ENCODE measurements at regions not wholly inside any gene's neighbourhood (a gene's known extent, or its start where the extent isn't known, plus 50 kb on each side); places are given as distances from the start of the nearest gene placed in this dataset.

DNA sequence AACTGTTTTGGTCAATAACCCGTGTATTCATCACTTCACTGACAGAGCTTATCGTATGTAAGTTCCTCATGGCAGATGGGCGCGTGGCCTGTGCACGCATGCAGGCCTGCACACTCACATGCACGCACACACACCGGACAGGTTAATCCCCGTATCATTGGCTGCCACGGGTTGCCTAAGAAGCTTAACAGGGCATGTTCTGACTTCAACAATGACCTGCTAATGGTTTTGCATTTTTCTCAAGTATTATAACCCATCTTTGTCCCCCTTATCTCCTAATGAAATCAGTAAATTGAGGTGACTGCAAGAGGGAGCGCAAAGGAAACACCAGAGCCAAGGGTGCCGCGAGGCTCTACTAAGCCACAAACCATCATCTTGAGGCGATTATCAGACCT is 399.0 kb upstream of the ID2 start:
- DNase-seq (ENCODE audit: low read depth): no peak

DNA sequence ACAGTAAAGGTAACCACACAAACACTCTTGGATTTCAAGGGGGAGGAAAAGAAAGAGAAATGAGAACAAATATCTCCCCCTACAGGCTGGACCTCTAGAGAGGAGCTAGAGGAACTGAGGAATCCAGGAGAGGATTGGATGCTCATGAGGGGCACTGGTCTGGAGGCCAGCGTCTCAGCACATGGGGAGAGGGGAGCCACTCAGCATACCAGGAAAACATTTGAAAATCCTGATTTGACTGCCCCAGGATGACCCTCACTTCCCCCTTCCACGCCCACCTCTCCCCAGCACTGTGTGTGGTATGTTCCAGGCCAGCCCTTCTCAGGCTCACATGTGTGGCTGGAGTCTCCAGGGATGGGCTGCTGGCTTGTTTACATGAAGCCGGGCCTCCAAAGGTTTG is 396.8 kb upstream of the ID2 start:
- no peak for DNase-seq (ENCODE audit: low read depth)

DNA sequence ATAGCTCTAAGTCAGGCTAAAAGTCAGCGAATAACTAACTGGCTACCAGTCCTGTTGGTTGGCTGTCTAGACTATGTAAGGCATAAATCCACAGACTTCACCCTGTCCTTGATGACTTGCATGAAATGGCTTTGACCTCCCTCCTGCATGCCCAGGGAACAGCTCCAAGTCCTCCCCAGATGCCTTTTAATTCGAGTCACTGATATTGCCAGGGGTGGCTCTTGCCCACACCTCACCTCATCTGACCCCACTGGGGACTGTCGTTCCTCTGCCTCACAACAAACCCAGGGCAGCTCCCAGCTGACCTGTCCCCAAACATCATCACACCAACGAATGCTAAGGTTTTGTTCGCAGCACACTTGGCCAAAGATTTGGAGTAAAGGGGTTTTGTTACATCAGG is 396.0 kb upstream of the ID2 start:
- DNase-seq (ENCODE audit: low read depth): no peak

DNA sequence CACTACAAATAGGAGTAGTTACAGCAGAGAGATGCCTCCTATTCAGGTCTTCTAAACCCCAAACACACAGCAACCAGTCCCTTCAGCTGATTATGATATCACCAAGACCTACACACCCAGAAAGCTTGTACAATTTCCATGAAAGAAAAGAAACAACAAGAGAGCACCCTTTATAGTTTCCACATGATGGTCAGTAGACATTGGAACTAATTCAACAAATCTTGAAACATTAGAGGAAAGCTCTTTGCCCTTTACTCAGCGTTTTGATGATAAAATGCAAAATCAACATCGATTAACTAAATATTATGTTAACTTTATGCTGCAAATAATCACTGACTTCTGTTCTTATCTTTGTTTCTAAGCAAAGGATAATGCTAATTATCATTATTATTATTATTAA is 393.6 kb upstream of the ID2 start:
- DNase-seq (ENCODE audit: low read depth): no peak

DNA sequence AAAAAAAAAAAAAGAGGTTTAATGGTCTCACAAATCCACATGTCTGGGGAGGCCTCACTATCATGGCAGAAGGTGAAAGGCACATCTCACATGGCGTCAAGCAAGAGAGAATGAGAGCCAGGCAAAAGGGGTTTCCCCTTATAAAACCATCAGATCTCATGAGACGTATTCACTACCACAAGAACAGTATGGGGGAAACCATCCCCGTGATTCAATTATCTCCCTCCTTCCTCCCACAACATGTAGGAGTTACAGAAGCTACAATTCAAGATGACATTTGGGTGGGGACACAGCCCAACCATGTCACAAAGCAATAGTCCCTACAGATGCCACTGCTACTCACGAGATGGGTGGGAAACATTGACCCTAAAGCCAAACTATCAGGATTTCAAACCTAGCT is 392.7 kb upstream of the ID2 start:
- DNase-seq (ENCODE audit: low read depth): no peak

DNA sequence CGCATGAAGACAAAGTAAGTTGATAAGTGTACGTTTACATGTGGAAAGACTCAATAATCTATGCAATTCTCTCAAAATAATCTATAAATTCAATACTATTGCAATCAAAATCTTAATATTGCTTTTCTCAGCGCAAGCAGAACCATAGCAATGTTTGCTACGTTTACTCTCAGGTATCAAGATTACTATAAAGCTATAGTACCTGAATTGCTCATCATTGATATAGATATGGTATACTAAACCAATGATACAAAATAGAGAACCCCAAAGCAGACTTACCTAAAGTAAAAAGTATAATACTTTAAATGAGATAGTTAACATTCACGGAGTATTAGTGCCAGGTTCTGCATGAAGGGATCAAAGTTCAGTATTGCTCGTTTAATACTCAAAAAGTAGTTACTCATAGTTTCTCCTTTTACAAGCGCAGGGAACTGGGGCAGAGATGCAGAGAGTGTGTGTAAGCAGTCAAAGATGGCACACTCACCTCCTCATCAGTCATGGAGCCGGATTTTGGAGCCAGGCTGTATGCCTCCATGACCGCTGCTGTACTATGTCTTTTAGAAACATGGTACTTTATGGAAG is 391.0 kb upstream of the ID2 start:
- DNase-seq (ENCODE audit: low read depth): no peak

DNA sequence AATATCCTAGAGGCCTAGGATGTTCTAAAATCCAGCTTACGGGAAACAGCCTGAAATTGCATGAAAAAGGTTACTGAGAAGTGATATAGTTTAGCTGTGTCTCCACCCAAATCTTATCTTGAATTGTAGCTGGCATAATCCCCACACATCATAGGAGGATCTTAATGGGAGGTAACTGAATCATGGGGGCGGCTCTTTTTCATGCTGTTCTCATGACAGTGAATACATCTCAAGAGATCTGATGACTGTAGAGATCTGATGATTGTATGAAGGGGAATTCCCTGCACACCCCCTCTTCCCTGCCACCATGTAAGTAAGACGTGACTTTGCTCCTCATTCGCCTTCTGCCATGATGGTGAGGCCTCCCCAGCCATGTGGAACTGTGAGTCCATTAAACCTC is 385.6 kb upstream of the ID2 start:
- no peak for DNase-seq (ENCODE audit: low read depth)

DNA sequence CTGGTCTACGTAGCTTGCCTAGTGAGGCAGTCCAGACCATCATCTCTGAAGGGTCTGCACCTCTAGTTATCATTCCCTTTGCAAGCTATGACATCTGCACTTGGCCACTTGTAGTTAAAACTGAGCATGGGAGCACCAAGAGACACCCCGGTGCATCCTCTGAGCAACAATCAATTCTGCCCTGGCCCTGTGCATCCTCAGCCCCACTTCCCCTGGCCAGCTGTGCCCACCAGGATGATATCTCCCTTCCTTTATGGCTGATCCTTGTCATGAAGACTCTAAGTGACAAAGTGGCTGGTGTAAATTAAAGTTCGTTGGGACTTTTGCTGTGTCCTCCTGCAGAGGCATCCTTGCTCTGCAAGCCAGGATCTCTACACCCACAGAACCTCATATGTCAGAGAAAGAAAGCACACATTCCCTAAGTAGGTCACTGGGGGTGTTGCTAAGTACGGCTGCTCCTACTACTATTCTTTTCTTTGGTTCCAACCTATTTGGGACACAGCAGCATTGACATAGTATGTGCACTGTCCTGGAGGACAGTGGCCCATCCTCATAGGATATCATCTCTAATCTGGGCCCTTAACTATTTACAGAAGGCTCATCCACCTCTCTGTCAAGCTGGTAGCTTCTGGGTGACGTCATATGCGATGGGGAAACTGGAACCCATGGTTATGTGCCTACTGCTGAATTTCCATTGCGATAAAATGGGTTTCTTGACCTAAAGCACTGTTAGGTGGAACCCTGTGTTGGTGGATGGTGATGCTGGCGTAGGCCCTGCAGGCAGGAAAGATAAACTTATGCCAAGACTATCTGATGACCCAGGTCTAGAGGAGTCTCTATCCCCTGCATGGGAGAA is 384.3 kb upstream of the ID2 start:
- DNase-seq (ENCODE audit: low read depth): no peak

DNA sequence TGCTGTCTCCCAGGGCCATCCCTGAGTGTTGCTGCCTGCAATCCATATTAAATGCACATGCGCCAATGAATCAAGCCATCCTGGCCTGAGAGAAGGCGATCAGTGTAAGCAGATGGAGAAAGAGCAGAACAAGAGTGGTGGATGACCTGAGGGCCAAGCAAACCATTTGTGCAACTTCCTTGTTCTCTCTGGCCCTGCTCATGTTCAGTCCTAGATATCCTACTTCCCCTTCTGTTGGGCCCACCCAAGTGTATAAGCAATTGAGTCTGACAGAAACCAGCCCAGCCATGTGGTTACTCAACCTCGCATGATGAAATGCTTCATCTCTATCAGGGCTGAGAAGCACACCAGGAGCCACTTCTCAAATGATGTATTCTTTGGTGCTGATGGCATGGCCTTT is 383.1 kb upstream of the ID2 start:
- DNase-seq (ENCODE audit: low read depth): peak; percentile 76

DNA sequence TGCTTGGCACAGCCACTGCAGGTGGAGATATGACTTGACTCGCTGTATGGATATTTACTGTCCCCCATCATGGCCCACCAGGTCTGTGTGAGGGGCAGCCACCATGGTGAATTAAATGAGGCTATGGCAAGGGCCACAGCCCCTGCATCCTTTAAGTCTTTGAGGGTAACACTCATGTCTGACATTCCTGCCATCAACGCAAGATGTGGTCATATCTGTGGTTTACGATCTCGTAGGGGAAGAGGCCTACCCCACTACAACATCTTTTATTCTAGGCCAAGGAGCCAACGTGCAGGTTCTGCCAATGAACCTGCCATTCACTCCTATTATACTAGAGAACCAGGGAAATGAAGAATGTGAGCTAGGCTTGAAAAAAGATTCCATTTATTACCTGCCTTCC is 381.6 kb upstream of the ID2 start:
- no peak for DNase-seq (ENCODE audit: low read depth)

DNA sequence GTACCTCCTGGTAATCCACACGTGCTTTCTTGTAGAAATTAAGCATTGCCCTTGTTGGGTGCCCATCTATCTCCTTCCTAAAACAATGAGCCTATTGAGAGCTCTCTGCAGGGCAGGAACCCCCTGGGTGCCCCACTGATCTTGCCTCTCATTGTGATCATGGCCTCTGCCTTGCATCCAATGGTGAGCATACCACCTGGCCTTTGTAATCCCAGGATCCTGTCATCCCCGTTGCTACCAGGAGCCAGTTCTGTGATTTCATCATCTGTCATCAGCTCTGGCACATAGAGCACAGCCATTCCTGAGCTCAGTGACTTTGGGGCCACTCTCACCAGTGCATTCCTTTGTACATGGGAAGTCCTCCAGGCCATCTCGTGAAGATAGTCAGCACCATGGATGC is 381.0 kb upstream of the ID2 start:
- DNase-seq (ENCODE audit: low read depth): no peak

DNA sequence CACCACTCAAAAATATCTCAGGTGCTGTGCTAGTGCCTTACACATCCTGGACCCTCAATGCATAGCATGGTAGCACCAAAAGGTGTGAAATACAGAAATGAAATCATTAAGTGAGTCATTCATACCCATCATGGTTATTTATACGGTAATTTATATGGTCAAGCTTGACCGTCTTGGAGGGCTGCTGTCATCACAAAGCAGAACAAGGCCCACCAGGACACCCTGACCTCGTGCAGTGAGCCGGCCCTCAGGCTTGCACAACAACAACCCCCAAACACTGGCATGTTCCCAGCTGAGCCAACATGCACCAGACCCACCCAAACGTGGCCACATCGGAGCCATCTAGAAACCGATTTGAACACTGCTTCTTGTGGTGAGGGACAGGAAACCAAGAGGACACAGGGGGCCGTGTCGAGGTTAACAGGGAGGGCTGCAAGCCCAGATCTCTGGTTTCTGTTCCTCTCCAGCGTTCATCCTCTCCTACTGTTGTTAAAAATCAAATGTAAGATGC is 378.5 kb upstream of the ID2 start:
- DNase-seq (ENCODE audit: low read depth): peak; percentile 95

DNA sequence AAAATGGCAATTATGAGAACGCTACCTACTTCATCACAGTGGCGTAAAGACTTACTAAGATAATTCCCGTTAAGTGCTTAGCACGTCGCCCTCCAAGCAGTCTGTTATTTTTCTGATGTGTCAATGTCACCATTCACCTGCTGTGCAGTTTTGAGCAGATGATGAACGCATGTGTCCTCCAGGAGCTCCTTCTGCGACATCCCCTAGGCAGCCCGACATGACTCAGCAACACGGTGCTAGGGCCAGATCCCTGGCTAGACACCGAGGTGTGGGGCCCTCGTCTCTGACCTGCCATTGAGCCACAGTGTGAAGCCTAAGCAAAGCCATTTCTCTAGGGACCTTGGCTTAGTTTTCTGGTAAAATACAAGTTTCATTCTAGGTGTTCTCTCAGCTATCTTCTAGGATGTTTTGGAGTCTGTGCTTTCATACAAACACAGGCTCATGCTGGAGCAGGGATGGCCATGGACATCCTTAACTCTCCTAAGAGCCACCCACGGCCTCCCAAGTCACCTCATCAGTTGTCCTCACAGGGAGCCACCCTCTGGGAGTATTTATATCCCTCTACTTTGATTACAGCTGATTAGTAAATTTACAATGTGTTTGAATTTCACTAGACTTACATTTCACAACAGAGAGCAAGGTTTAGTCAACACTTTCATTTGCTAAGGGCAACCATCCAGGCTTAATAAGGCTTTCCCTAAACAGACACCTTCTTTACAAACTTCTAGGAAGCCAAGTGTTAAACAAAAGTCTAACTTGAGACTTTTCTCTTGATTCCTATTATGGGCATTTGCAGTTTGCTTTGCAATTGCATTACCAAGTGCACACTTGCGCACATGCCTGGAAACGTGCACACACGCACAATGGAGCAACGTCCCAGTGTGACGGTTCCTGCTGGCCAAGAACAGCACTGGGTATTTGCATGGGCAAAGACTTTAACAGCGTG is 376.8 kb upstream of the ID2 start:
- DNase-seq (ENCODE audit: low read depth): no peak

DNA sequence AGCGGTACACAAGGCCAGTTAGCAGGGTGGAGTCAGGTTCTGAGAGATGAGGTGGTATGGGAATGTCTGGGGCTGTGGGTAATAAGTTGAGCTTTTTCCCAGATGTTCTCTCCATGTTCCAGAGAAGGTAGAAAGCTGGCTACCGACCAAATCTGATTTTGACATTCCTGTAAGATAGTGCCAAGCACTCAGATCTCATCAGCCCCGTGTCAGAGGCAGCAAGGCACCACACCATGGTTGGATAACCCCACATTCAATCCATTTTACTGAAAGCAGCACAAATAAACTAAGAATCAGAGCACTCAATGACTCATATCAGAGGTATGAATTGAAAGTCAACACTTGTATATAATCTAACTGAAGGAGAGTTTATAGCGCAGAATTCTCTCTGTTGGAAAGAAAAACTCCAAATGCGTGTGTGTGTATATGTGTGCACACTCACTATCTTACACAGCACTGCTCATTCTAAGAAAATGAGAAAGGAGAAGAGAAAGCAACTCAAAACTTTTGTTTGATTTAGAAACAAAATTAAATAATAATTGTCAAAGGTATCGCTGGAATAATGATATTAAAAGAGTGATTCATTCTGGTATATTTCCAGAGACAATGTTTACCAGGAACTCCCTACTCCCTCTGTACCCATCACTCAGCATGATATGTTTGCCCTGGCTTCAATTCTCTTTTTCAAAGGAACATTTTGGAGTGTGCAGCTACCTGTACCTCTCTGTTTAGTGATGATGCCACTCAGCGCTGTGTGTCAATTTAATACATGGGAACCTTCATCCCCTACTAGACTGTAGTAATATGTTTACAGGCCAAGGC is 375.1 kb upstream of the ID2 start:
- DNase-seq (ENCODE audit: low read depth): no peak

DNA sequence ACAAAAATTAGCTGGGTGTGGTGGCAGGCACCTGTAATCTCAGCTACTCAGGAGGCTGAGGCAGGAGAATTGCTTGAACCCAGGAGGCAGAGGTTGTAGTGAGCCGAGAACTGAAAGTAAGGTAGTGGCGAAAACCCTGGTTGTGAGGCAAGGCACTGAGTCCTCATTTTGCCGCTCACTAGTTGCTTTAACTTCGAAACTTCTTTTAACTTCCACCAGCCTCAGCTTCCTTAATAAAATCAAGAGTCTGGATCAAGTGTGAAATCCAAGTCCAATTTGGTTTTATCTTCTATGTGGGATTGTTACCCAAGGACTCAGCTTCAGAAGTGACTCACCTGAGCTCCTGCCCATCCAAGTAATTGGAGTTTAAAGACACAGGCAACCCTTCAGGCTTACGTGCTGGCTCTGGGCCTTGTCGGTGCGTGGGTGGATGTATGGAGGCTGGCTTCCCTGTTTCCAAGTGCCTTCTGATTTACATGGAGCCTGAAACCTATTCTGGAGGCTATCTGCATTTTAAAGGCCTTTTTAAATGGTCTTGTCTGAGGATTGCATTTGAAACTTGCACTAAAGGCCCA is 374.2 kb upstream of the ID2 start:
- no peak for DNase-seq (ENCODE audit: low read depth)

DNA sequence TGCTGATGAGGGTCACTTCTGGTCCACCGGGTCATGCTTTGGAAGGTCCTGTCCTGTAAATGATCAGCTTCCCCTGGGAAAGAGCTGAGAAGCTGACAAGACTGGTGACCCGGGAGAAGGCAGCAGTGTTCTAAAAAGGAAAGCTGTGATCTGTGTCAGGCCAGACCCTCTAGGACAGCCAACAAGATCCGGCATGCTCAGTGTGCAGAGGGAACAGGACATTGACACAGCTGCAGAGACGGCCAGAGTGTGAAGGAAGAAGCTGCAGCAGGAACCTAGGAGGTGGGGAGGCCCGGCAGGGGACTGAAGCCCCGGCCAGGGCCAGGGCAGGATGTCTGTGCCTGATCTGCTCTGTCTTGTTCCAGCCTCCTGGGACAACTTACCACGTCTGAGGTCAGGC is 372.7 kb upstream of the ID2 start:
- DNase-seq (ENCODE audit: low read depth): no peak

DNA sequence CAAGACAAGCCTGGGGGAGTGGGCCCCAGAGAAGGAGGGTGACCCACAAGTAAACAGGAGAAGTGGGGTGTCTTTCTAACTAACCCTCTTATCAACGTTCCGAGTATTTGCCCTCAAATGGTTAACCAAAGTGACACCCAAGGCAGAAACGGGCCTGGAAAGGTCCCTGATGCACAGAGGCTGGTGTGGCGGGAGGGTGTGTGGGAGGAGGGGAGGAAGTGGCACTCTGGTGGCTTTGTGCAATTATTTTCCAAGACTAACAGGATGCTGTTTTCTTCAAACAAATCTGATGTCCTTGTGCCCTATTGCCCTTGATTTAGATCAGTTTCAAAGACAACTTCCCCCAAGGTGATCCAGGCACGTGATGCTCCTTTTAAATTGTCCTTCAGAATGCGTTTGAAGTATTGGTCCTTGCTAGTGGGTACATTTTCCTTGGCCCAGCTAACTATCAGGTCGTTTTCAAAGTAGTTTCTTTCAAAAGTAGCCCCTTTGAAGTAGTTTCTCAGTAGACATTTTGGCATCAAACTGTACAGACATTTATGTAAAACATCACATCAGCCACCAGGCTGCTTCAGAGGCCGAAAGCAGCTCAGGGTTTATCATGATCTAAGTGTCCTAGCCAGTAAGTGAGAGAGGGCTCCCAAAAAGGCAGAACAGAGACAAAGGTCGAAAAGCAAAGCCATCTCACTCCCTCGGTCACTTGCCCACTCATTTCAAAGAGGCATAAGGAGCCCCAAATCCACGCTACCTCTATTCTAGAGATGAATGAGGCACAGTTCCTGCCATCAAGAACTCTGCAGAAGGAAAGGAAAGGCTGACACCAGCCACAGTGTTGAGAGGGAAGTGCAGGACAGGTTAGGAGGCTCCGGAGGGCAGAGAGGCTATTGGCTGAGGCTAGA is 371.1 kb upstream of the ID2 start:
- DNase-seq (ENCODE audit: low read depth): no peak

DNA sequence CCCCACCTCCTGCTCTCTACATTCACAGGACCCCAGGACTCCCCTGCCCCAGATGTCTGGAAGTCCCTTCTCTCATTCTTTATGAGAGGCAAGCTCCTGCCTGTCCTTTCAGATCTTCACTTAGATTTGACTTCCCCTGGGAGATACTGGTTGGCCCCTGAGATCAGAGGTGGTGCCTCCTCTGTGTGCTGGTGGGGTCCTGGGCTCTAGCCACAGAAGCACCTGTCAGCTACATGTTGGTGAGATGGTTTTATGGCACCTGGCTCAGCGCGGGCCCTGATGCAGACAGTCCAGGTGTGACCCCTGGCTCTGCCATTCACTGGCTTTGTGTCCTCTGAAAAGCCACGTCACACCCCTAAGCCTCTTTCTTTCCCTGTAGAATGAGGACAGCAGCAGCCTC is 369.6 kb upstream of the ID2 start:
- DNase-seq (ENCODE audit: low read depth): no peak

DNA sequence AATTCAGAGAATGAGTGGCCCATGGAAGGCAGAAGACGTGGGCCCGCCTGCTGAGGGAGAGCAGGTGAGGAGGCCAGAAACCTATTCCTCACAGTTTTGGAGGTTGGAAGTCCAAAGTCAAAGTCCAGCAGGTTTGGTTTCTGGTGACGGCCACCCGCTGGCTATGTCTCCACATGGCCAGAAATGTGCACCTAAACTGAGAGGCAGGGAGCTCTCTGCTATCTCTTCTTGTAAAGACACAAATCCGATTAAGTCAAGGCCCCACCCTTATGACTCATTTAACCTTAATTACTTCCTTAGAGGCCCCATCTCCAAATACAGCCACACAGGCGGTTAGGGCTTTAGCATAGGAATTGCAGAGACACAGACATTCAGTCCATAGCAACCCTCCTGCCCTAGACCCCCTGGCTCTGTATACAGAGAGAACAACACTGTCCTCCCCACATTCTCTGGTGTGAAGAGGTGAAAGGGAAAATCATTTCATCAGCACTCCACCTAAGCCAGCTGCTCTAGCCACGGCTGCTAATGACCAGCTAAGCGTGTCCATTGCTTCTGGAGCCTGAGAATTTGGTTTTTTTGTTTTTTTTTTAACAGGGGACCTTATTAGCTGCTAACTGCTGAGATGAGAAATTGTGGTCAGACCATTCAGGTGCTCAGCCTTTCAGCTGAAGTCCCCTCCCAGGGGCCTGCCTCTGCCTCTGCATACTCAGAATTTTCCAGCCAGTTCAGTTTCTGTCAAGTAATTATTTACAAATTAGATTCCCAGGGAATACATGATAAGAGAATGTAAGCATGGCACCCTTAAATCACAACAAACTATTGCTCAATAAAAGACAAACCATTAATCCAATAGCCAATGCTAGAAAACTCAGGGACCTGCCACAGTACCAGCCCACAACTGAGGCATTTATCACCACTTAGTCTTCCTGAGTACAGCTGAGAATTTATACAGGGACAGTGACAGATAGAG is 368.7 kb upstream of the ID2 start:
- no peak for DNase-seq (ENCODE audit: low read depth)

Measured in CMK (cell line).